NCI-H226 (cell line): ENCODE measurements at regions not wholly inside any gene's neighbourhood (a gene's known extent, or its start where the extent isn't known, plus 50 kb on each side); places are given as distances from the start of the nearest gene placed in this dataset.
"Not testable (repeated sequence)": the region's sequence is repeated elsewhere in the genome, so short reads cannot be mapped to it uniquely, and the experiment has no call there.

ENCODE experiments used
- DNase-seq: peaks from one replicate; pipeline ENCODE4 v3.0.0-alpha.2; 2015

DNA sequence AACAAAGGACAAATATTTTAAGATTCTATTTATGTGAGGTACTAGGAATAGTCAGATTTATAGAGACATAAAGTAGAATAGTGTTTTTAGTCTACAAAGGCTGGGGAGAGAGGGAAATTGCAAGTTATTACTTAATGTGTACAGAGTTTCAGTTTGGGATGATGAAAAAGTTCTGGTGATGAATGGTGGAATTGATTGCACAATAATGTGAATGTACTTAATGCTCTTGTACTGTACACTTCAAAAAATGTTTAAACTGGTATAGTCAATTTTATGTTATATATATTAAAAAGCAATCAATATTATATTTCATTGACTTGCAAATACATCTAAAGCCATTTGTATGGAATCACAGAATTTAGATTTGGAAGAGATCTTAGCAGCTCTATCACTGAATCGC, 213.4 kb downstream of the PPP1R3A start:
- no peak for DNase-seq

DNA sequence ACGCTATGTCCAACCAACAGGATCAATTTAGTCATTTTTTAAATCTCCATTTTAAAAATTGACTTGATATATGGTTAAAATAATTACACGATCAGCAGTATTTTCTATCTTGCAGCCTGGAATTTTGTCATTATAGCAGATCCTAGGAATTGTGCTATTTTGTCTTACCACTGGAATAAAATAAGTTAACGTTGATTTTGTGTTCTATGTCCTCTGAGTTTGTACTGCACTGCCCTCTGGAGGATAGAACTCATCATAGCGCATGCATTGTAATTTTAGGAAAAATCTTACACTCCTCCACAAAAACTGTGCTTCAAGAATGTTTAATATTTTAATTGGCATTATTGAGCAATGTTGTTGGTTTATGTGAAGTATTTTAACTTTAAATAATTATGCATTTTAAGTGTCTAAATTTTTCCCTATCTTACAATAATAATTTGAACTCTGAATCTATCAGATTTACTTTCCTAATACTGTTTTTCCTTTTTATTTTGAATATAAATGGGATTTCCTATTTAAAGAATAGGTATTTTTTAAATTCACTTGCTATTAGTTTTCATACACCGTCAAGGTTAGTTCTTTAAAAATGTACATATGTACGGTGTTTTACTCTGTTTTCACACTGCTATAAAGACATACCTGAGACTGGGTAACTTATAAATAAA, 220.1 kb downstream of the PPP1R3A start:
- DNase-seq, result no peak

DNA sequence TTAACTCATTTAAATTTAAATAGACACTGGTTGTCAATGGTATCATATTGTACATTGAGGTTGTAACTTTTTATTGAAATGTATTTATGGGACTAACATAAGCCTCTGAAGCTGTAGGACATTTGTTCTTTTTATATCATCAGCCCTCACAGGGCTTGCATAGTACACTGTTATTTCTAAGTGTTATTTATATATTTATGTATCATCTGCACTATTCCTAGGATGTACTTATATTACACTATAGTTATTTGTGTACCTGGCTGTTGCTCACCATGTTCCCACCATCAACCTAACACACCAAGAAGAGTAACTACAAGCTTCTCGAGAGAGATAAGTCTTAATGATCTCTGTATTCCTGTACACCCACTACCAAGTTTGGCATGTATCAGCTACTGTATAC, 224.7 kb downstream of the PPP1R3A start:
- no peak for DNase-seq

GRCh38 chr7:113684165-113684564, 234.6 kb downstream of the PPP1R3A start:
- no peak for DNase-seq

GRCh38 chr7:113677811-113678210, 241.0 kb downstream of the PPP1R3A start:
- no peak for DNase-seq

DNA sequence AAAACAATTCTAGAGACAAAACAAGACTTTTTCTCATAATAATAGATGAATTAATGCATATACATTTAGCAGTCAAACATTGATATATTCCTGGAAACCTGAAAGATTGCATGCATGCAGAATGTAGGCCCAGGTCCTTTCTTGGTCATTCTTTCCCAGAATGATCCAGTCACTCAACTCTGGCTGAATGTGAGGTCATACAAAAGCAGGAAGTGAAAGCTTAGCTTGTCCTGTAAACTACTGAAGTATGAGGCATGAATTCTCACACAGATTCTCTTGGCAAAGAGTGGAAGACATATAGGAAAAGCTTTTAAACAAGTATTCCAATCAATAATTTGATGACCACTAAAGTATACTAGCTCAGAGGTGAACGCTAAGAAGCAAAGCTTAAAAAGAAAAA, 253.9 kb downstream of the PPP1R3A start:
- DNase-seq, result no peak

DNA sequence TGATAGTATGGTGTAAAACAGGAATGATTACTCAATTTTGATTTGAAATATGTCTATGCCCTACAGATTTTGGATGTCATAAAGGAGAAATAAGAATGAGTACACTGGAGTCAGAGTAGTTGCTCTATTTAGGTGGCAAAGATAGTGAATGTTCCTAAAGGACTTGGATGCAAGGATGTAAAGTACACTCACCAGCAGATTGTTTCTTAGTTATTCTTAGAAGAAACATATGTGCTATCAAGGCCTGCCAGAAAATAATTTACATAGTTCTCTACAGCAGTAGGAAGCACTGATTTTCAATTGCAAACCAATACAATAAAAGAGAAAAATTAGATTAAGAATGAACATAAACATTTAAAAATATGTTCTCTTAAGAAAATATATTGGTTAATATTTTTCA, 259.4 kb downstream of the PPP1R3A start:
- no peak for DNase-seq

DNA sequence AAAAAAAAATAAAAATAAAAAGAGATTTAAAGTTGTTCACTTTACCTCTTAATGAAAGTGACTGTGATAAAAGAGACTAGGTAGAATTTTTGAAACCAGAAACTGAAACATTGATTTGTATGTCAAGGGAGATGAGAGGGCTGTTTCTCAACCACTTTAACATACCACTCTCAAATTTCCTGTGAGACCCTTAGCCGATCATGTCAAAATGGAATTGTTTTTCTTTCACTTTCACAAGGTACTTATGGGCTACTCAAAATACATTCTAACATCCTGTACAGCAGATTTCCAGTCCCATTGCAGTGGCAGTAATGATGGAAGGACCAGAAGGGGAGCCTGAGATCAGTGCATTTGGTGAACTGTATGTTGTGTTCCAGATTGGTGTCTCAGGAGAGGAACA, 261.2 kb downstream of the PPP1R3A start:
- DNase-seq, result no peak

DNA sequence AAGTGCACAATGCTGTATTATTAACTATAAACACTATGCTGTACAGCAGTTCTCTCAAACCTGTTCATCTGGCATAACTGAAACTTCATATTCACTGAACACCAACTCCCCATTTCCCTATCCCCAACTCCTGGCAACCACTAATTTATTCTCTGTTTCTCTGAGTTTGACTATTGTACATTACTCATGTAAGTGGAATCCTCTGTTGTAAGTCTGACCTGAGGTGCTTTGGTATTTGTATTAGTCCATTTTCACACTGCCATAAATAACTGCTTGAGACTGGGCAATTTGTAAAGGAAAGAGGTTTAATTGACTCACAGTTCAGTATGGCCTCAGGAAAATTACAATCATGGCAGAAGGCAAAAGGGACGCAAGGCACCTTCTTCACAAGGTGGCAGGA, 266.3 kb downstream of the PPP1R3A start:
- peak; percentile 65 for DNase-seq

DNA sequence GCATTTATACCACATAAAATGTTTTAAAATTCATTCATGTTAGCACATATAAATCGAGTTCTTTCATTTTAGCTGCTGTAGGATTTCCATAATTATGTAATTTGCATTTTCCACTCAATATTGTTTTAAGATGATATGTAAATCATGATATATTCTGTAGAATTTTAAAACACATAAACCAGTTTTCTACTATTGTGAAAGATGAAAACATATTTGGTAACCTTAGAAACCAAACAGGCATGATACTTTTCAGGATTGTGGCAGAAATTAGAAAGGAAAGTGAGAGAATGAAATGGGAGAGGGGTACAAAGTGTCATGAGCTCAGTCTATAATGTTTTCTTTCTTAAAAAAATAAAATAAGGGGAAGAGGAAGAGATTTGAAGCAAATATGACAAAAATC, 269.3 kb downstream of the PPP1R3A start:
- no peak for DNase-seq

GRCh38 chr7:113639221-113639620, 279.6 kb downstream of the PPP1R3A start:
- DNase-seq, result no peak

DNA sequence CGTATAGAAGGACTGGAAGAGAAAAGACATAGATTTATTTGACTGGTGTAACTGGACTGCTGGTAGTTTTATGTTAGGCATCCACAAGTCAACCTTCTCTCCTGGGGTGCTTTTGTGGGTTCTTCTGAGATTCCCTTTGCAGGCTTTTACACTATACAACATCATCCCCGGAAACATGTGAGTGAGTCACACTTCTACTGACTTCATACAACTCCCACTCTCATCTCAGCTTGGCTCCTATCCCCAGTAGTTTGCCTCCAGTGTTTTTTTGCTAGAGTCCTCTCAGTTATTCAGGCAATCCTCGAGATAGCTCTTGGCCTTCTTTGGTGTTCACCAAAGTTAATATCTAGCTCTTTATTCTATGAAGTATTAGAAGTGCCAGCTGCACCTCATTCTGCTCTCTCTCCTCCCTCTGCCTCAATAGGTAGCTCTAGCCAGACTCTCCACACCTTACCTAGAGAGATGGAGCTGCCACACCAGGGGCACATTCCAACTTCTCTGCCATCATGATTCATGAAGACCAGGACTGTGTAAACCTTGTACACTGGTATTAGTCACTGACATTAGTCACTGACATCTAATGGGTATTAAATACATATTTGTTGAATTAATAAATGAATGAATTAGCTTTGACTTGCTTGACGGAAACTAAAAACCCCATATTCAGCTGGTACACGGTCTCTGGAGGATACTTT, 281.9 kb downstream of the PPP1R3A start:
- DNase-seq, result peak; percentile 72

GRCh38 chr7:113635492-113635891, 283.3 kb downstream of the PPP1R3A start:
- DNase-seq, result no peak

GRCh38 chr7:113633073-113633472, 285.7 kb downstream of the PPP1R3A start:
- no peak for DNase-seq

GRCh38 chr7:113628948-113629847, 289.6 kb downstream of the PPP1R3A start:
- DNase-seq, result no peak

DNA sequence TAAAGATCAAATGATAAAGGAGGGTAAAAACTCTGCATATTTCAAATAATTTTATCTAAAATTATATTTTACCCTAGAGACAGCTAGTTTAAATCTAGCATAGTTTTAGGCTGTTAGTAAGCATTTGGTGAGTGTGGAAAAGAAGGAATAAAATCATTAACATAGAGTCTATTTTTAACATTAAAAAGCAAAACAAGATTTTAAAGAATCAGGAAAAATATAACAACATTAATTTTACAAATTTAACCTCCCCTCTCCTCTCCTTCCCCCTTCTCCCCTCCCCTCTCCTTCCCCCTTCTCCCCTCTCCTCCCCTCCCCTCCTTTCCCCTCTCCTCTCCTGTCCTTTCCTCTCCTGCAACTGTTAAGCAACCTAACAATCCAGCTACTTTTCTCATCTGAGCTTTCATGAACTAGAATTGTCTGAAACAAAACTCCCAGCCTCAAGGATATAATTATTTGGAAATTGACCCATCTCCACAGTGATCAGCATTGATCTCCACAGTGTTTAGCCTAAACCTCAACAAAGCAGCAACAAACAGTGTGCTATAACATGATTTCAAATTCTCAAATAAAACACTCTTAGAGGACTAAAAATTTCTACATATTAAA, 293.2 kb downstream of the PPP1R3A start:
- DNase-seq, result no peak

- no peak for DNase-seq
These were observed 296.0 kb downstream of the PPP1R3A start for GRCh38 chr7:113622796-113623195.

DNA sequence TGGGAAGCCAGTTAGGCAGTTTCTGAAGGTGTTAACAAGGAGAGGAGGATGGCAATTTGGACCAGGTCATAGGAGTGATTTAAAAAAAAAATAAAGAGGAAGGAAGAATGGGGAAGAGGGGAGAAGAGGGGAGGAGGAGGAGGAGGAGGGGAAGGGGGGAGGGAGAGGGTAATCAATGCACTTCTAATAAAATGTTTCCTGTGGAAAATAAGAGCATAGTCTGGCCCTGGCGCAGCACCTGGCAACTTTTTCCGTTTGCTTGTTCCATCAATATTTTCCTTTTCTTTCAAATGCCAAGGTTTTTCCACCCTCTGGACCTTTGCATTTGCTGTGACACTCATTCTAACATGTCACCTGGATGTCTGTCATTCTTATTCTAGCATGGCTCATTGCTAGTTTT, 308.2 kb downstream of the PPP1R3A start:
- no peak for DNase-seq

- DNase-seq, result no peak
These were observed 310.0 kb downstream of the PPP1R3A start for GRCh38 chr7:113608782-113609181.

DNA sequence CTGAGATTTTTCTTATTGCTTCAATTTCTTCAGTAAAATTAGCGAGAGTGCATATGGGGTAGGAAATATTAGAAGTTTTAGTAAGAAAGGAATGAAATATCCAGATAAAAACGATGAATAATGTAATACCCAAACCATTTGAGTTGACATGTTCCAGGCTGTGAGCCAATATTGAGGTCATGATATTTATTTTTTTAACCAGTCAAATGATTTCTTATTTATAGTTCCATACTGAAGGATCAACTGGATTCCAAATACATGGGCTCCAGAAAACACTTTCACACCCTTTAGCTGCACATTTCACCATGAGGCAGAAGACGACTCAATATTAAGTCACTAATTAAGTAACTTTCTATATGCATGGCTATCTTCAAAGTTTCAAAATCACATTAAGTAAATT, 312.5 kb downstream of the PPP1R3A start:
- no peak for DNase-seq

DNA sequence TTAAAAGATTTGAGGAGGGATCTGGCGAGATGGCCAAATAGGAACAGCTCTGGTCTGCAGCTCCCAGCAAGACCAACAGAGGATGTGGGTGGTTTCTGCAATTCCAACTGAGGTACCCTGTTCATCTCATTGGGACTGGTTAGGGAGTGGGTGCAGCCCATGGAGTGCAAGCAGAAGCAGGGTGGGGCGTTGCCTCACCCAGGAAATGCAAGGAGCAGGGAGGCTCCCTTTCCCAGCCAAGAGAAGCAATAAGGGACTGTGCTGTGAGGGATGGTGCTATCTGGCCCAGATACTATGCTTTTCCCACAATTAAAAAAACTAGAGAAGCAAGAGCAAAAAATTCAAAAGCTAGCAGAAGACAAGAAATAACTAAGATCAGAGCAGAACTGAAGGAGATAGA, 318.4 kb downstream of the PPP1R3A start:
- not testable (repeated sequence) for DNase-seq

DNA sequence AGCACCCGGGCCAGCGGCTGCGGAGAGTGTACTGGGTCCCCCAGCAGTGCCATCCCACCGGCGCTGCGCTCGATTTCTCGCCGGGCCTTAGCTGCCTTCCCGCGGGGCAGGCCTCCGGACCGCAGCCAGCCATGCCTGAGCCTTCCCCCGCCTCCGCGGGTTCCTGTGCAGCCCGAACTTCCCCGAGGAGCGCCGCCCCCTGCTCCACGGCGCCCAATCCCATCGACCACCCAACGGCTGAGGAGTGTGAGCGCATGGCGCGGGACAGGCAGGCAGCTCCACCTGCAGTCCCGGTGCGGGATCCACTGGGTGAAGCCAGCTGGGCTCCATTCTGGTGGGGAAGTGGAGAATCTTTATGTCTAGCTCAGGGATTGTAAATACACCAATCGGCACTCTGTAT, 325.4 kb downstream of the PPP1R3A start:
- not testable (repeated sequence) for DNase-seq

- DNase-seq, result not testable (repeated sequence)
These were observed 325.9 kb downstream of the PPP1R3A start for GRCh38 chr7:113592924-113593323.
